Tibial nerve (tissue), 3 donors: ENCODE measurements at regions not wholly inside any gene's neighbourhood (a gene's known extent, or its start where the extent isn't known, plus 50 kb on each side); places are given as distances from the start of the nearest gene placed in this dataset.

Source experiments
- POLR2A ChIP-seq, 2 donors: fragments of 450-650 bp; IDR thresholded peaks; one replicate each; pipeline ENCODE4 v1.6.1; 2017; ENCODE audit warnings: antibody characterized with exemption in 2 of 2, mild to moderate bottlenecking in 2 of 2, moderate library complexity in 2 of 2
- TF ChIP-seq, protein P1 (sequence below), 5 experiments: fragments of 200-600 bp in 3 of 5; fragments of 450-650 bp in 2 of 5; sonication (generic) in 3 of 5; IDR thresholded peaks; one replicate each; pipeline ENCODE4 v1.5.1; 2016 to 2019; ENCODE audit warnings: antibody characterized with exemption in 5 of 5, mild to moderate bottlenecking in 3 of 5, moderate library complexity in 2 of 5

DNA sequence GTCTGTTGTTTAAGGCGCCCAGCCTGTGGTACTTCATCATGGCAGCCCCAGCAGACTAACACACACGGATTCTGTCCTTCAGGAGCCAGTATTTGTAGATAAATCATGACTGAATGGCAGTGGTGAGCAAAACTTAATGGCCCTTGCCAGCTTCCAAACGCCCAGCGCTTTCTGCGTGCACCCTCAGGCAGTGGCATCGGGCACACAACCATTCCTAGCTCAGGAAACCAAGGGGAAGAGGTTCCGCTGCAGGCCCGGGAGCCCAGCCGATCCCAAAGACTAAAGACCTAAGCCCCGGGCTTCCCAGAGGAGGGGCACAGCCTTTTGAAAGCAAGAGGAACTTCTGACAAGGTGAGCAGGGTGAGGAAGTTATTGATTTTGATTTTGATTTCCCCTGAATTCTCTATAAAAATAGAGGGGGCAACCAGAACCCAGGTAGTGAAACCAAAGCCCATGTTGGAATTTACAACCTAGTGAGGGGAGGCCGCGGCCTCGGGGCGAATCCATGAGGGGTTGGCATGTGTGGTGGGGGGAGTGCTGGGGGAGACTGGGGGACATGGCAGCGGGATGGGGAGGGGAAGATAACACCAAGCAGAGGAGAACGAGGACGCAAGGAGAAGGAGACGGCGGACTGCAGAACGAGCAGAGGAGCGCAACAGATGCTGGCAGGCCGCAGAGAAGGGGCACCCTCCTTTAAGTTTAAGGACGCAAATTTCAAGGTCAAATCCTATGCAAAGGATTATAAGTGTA is 79.9 kb upstream of the SEPTIN5 start:
- TF ChIP-seq, protein P1, sequence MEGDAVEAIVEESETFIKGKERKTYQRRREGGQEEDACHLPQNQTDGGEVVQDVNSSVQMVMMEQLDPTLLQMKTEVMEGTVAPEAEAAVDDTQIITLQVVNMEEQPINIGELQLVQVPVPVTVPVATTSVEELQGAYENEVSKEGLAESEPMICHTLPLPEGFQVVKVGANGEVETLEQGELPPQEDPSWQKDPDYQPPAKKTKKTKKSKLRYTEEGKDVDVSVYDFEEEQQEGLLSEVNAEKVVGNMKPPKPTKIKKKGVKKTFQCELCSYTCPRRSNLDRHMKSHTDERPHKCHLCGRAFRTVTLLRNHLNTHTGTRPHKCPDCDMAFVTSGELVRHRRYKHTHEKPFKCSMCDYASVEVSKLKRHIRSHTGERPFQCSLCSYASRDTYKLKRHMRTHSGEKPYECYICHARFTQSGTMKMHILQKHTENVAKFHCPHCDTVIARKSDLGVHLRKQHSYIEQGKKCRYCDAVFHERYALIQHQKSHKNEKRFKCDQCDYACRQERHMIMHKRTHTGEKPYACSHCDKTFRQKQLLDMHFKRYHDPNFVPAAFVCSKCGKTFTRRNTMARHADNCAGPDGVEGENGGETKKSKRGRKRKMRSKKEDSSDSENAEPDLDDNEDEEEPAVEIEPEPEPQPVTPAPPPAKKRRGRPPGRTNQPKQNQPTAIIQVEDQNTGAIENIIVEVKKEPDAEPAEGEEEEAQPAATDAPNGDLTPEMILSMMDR (IDR thresholded peaks at IDR 0.05): no peak
- TF ChIP-seq POLR2A (IDR thresholded peaks at IDR 0.05): no peak
